ENCODE measurements at regions not wholly inside any gene's neighbourhood (a gene's known extent, or its start where the extent isn't known, plus 50 kb on each side); places are given as distances from the start of the nearest gene placed in this dataset.

DNA sequence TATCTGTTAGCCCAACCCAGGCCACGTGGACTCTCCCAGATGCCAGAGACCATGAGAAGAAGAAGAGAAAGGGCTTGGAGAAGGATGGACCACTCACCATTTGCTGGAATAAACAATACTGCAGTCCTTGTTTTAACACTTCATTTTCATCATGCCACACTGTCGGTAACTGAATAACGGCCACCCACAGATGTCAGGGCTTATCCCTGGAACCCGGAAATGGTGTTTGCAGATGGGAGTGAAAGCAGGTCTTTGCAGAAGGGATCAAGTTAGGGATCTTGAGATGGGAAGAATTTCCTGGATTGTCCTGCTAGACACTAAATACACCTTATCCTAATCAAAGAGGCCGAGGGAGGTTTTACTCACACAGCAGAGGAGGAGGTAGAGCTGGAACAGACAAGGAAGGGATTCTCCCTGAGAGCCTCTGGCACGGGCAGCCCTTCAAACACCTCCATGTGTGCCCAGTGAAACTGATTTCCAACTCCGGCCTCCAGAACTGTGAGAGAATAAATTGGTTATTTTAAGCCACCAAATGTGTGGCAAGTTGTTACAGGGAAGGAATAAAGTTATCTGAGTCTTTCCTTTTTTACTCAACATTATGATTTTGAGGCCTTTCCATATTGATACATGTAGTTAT is 56.3 kb upstream of the SFMBT2 start:
- no peak for TF ChIP-seq CTCF (IDR thresholded peaks at IDR 0.05)
- no peak for TF ChIP-seq EZH2 (IDR thresholded peaks at IDR 0.05)

Measured in neural progenitor cell (in vitro differentiated cells).